HCT116 (cell line): ENCODE measurements at regions not wholly inside any gene's neighbourhood (a gene's known extent, or its start where the extent isn't known, plus 50 kb on each side); places are given as distances from the start of the nearest gene placed in this dataset.

ENCODE experiments used
- ATAC-seq: fragments of 200-7000 bp; cut with Tn5 transposase; 2 replicates; pipeline ENCODE4 v1.9.1; 2020; ENCODE audit warnings: mild to moderate bottlenecking, moderate library complexity
- BruUV-seq: library from RNA; stranded (reverse); fragments of 400-500 nt; replicated peaks from 2 replicates; lab custom pipeline; 2021; lab: Mats Ljungman, UMichigan
- CTCF ChIA-PET: fragments of 300-600 bp; sonication (Branson Sonifier 250); formaldehyde crosslinking; loops from one replicate; lab custom pipeline; 2021; ENCODE audit warnings: antibody characterized with exemption; lab: Charles Lee
- POLR2A ChIA-PET: fragments of 300-600, 350-600 bp; sonication (Branson Sonifier 250); formaldehyde crosslinking; loops from one replicate; lab custom pipeline; 2021; ENCODE audit warnings: antibody characterized with exemption; lab: Charles Lee
- RAD21 ChIA-PET, 2 experiments: fragments of 300-600 bp; sonication (Branson Sonifier 250); formaldehyde crosslinking; loops; one replicate each; lab custom pipeline; 2023; ENCODE audit warnings: low total read pairs in 2 of 2; ENCODE audit not compliant: uncharacterized antibody in 2 of 2, unreplicated experiment in 2 of 2, low non-redundant PET in 1 of 2; lab: Charles Lee
- DNase-seq: peaks from one replicate; pipeline ENCODE4 v3.0.0-alpha.2; 2010; ENCODE audit warnings: low read depth, low spot score
- H2AFZ ChIP-seq: fragments of 200-600 bp; shearing (Covaris generic), sonication (generic); 2 replicates; pipeline ENCODE4 v1.6.1; 2017; ENCODE audit warnings: low read depth, mixed run types, mixed read lengths, antibody characterized with exemption, low read length; ENCODE audit not compliant: poor library complexity, severe bottlenecking
- H3K27ac ChIP-seq: 2 replicates; pipeline ENCODE4 v1.5.1; 2012; ENCODE audit warnings: low read depth, low read length
- H3K27me3 ChIP-seq: fragments of 200-600 bp; sonication (generic); 2 replicates; pipeline ENCODE4 v1.6.1; 2016; ENCODE audit warnings: mixed run types, low read length, mixed read lengths; ENCODE audit not compliant: insufficient read depth
- H3K36me3 ChIP-seq, 2 experiments: fragments of 200-500 bp in 1 of 2; fragments of 200-600 bp in 1 of 2; sonication (Bioruptor generic) in 1 of 2; sonication (generic) in 1 of 2; 2 replicates each; pipeline versions ENCODE4 v1.5.1 to v1.6.1; 2014 to 2016; ENCODE audit warnings: low read length in 2 of 2, inconsistent platforms in 1 of 2, mixed read lengths in 1 of 2, mixed run types in 1 of 2; ENCODE audit not compliant: insufficient read depth in 2 of 2, control insufficient read depth in 1 of 2
- H3K4me1 ChIP-seq, 2 experiments: fragments of 200-600 bp in 1 of 2; sonication (generic) in 1 of 2; 2 replicates each; pipeline versions ENCODE4 v1.5.1 to v1.6.1; 2012 to 2017; ENCODE audit warnings: low read length in 2 of 2, inconsistent platforms in 1 of 2, mild to moderate bottlenecking in 1 of 2, mixed read lengths in 1 of 2, mixed run types in 1 of 2, moderate library complexity in 1 of 2; ENCODE audit not compliant: insufficient read depth in 2 of 2, control insufficient read depth in 1 of 2
- H3K4me2 ChIP-seq: fragments of 200-600 bp; sonication (generic); 2 replicates; pipeline ENCODE4 v1.6.1; 2017; ENCODE audit warnings: mixed run types, low read length, mixed read lengths
- H3K4me3 ChIP-seq, 2 experiments: fragments of 200-600 bp in 1 of 2; sonication (generic) in 1 of 2; replicated peaks in 1 of 2; 2 replicates each; pipeline ENCODE4 v1.5.1; 2011 to 2016; ENCODE audit warnings: low read length in 2 of 2, control low read depth in 1 of 2, low read depth in 1 of 2, mild to moderate bottlenecking in 1 of 2, mixed read lengths in 1 of 2, mixed run types in 1 of 2
- H3K79me2 ChIP-seq: fragments of 200-600 bp; sonication (generic); 2 replicates; pipeline ENCODE4 v1.6.1; 2017; ENCODE audit warnings: mild to moderate bottlenecking, mixed run types, low read length, moderate library complexity, mixed read lengths; ENCODE audit not compliant: insufficient read depth
- H3K9ac ChIP-seq: fragments of 200-600 bp; sonication (generic); 2 replicates; pipeline ENCODE4 v1.6.1; 2016; ENCODE audit warnings: low read length, mixed read lengths
- H3K9me2 ChIP-seq: fragments of 200-600 bp; sonication (generic), shearing (Covaris generic); 2 replicates; pipeline ENCODE4 v1.6.1; 2017; ENCODE audit warnings: mixed run types, mild to moderate bottlenecking, moderate library complexity; ENCODE audit not compliant: insufficient read depth
- H3K9me3 ChIP-seq, 2 experiments: fragments of 200-500 bp in 1 of 2; fragments of 200-600 bp in 1 of 2; sonication (Bioruptor generic) in 1 of 2; sonication (generic) in 1 of 2; 2 replicates each; pipeline ENCODE4 v1.6.1; 2014 to 2017; ENCODE audit warnings: low read length in 2 of 2, mixed read lengths in 2 of 2, inconsistent platforms in 1 of 2, low read depth in 1 of 2, mild to moderate bottlenecking in 1 of 2, mixed run types in 1 of 2, moderate library complexity in 1 of 2; ENCODE audit not compliant: control insufficient read depth in 1 of 2, insufficient read depth in 1 of 2
- H4K20me1 ChIP-seq: fragments of 200-600 bp; sonication (generic), shearing (Covaris generic); 2 replicates; pipeline ENCODE4 v1.6.1; 2017; ENCODE audit warnings: mixed run types, mild to moderate bottlenecking, moderate library complexity; ENCODE audit not compliant: insufficient read depth
- ATF3 ChIP-seq: IDR thresholded peaks from 2 replicates; pipeline ENCODE4 v1.6.1; 2012
- CTCF ChIP-seq, 3 experiments: fragments of 200-600 bp in 1 of 3; sonication (generic) in 1 of 3; IDR thresholded peaks in 2 of 3; conservative IDR thresholded peaks in 1 of 3; 2 replicates each; pipeline ENCODE4 v1.5.1; 2012 to 2017; ENCODE audit warnings: low read depth in 2 of 3, low read length in 2 of 3, antibody characterized with exemption in 1 of 3, borderline replicate concordance in 1 of 3, control low read depth in 1 of 3, mild to moderate bottlenecking in 1 of 3, mixed read lengths in 1 of 3, mixed run types in 1 of 3, moderate library complexity in 1 of 3; ENCODE audit not compliant: insufficient read depth in 1 of 3
- EZH2 ChIP-seq: fragments of 200-600 bp; sonication (generic); IDR thresholded peaks from 2 replicates; pipeline ENCODE4 v1.6.1; 2017; ENCODE audit warnings: antibody characterized with exemption, mixed run types
- EZH2phosphoT487 ChIP-seq: fragments of 200-600 bp; IDR thresholded peaks from 2 replicates; pipeline ENCODE4 v1.6.1; 2018; ENCODE audit warnings: antibody characterized with exemption, borderline replicate concordance
- FOSL1 ChIP-seq: IDR thresholded peaks from 2 replicates; pipeline ENCODE4 v1.6.1; 2012; ENCODE audit warnings: low read depth
- JUND ChIP-seq: IDR thresholded peaks from 2 replicates; pipeline ENCODE4 v1.6.1; 2012
- MAX ChIP-seq: IDR thresholded peaks from 2 replicates; pipeline ENCODE4 v1.6.1; 2012
- POLR2A ChIP-seq: IDR thresholded peaks from 2 replicates; pipeline ENCODE4 v1.7.0; 2011; ENCODE audit warnings: borderline replicate concordance; ENCODE audit not compliant: insufficient read depth, insufficient read length; ENCODE audit errors: extremely low read depth
- POLR2AphosphoS5 ChIP-seq: IDR thresholded peaks from 2 replicates; pipeline ENCODE4 v1.6.1; 2011; ENCODE audit warnings: mild to moderate bottlenecking, low read depth, low read length, moderate library complexity
- RAD21 ChIP-seq: IDR thresholded peaks from 2 replicates; pipeline ENCODE4 v1.6.1; 2012; ENCODE audit warnings: low read depth, mild to moderate bottlenecking
- REST ChIP-seq: IDR thresholded peaks from 2 replicates; pipeline ENCODE4 v1.6.1; 2012; ENCODE audit warnings: low read depth
- SIN3A ChIP-seq: IDR thresholded peaks from 2 replicates; pipeline ENCODE4 v1.6.1; 2012; ENCODE audit warnings: low read depth
- SP1 ChIP-seq: IDR thresholded peaks from 2 replicates; pipeline ENCODE4 v1.6.1; 2012; ENCODE audit warnings: low read depth
- TCF7L2 ChIP-seq: IDR thresholded peaks from 2 replicates; pipeline ENCODE4 v1.7.0; 2011; ENCODE audit warnings: borderline replicate concordance, inconsistent platforms; ENCODE audit not compliant: insufficient read depth, insufficient read length; ENCODE audit errors: extremely low read depth
- ZFX ChIP-seq: fragments of 450-650 bp; IDR thresholded peaks from 2 replicates; pipeline ENCODE4 v1.6.1; 2017
- intact Hi-C: fragments of 100-400 bp; cut with micrococcal nuclease; formaldehyde crosslinking; loops from 2 replicates; pipeline ENCODE4 v1.10.0; 2022

- POLR2A ChIA-PET: no interaction called here
- RAD21 ChIA-PET: no interaction called here
- Histone ChIP-seq H3K79me2 (no peaks in the 10 kb centered on the region), H3K9me2 (no peaks in the 10 kb centered on the region), H3K27ac (no peak overlapping the region), H4K20me1 (no peaks in the 10 kb centered on the region), H3K36me3 (no peaks in the 10 kb centered on the region), H3K4me1 (peaks cover 0 to 7% of the 10 kb centered on the region in 2 experiments; a peak in 1 of 4 replicates), H3K9me3 (no peaks in the 10 kb centered on the region), H2AFZ (no peak overlapping the region), H3K9ac (no peak overlapping the region), H3K27me3 (no peaks in the 10 kb centered on the region), H3K4me2 (no peak overlapping the region)
- no peak for DNase-seq
- no TSS peak for BruUV-seq
- CTCF ChIA-PET: no interaction called here
- intact Hi-C loops: no loop called here
- TF ChIP-seq TCF7L2: no peak
- TF ChIP-seq ATF3: no peak
- no peak for TF ChIP-seq EZH2
- TF ChIP-seq ZFX: no peak
- no peak for TF ChIP-seq JUND
- no peak for TF ChIP-seq SIN3A
- TF ChIP-seq MAX: no peak
- TF ChIP-seq REST: no peak
- no peak for TF ChIP-seq CTCF (IDR thresholded peaks at IDR 0.05 in 2 of 3, conservative IDR thresholded peaks at IDR 0.05 in 1 of 3; ENCODE audit: borderline replicate concordance in 1 of 3, insufficient read depth in 1 of 3, low read depth in 2 of 3, low read length in 2 of 3)
- TF ChIP-seq SP1: no peak
- TF ChIP-seq RAD21: no peak
- TF ChIP-seq POLR2A: no peak
- no peak for TF ChIP-seq FOSL1
- TF ChIP-seq POLR2AphosphoS5: no peak
- TF ChIP-seq EZH2phosphoT487: no peak
- TF ChIP-seq, all 23 proteins: peak for 0
- H3K4me3 ChIP-seq: no peak overlapping the region
- ATAC-seq: no peak
Measured at GRCh38 chr17:65283704-65284103, 146.5 kb downstream of the RGS9 start.
